ENCODE measurements at regions not wholly inside any gene's neighbourhood (a gene's known extent, or its start where the extent isn't known, plus 50 kb on each side); places are given as distances from the start of the nearest gene placed in this dataset.

- peak; percentile 53 to 68 for DNase-seq
Observed at GRCh38 chr11:70002433-70002832, 75.7 kb upstream of the ANO1 start.

DNA sequence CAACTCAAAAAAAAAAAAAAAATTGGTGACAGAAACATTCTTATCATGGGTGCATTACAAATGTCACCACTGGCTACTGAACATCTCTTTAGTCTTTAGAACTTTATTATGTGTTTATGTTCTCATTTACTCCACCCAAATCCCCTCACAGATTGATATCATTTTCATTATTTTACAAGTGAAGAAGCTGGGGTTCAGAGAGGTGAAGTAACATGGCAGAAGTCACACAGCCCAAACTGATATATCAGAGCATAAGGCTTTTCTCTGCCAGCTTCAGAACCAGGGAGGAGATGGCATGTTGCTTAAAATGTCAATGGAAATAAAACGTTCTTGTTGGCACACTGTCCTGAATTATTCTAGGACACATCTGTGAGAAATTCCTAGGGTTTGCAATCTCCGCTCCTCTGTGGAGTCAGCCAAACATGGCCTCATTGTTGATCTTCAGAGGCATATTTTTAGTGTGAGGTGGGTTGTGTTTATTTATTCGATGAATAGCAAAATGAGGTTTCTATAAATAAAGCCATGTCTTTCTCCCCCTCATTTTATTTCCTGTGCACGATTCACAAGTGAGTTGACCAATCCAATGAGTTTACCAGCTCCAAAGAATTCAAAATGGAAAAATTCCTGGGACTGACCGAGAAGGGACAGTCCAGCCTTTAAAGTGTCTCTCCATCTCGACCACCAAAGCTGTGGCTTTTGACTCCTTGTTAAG, 72.9 kb upstream of the ANO1 start:
- no peak for DNase-seq

GRCh38 chr11:70007796-70008195, 70.3 kb upstream of the ANO1 start:
- no peak for DNase-seq

DNA sequence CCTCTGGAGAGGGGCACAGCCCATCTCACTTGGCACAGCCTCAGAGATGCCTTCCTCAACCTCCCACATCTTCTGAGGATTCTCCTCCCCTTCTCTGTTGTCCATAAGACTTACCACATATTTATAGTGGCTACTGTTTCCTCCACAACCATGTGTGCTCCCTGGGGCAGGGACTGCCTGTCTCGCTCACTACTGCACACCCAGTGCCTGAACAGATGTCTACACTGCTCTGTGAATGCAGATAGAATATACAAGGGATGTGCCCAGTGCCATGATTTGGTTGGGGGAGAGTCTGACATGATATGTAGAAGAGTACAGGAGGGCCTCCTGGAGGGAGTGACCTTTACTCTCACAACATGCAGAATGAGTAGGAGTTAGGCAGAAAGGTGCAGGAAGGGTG, 67.3 kb upstream of the ANO1 start:
- no peak for DNase-seq

DNA sequence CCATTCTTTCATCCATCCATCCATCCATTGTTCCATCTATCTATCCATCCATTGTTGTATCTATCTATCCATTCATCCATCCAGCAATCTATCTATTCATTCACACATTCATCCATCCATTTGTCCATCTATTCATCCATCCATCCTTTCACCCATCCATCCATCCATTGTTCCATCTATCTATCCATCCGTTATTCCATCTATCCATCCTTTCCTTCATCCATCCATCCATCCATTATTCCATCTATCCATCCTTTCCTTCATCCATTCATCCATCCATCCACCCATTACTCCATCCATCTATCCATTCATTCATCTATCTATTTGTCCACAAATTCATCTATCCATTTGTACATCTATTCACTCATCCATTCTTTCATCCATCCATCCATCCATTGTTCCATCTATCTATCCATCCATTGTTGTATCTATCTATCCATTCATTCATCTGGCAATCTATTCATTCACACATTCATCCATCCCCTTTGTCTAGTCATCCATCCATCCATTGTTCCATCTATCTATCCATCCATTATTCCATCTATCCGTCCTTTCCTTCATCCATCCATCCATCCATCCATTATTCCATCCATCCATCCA, 65.9 kb upstream of the ANO1 start:
- no peak for DNase-seq

GRCh38 chr11:70014291-70014690, 63.8 kb upstream of the ANO1 start:
- DNase-seq: no peak

DNA sequence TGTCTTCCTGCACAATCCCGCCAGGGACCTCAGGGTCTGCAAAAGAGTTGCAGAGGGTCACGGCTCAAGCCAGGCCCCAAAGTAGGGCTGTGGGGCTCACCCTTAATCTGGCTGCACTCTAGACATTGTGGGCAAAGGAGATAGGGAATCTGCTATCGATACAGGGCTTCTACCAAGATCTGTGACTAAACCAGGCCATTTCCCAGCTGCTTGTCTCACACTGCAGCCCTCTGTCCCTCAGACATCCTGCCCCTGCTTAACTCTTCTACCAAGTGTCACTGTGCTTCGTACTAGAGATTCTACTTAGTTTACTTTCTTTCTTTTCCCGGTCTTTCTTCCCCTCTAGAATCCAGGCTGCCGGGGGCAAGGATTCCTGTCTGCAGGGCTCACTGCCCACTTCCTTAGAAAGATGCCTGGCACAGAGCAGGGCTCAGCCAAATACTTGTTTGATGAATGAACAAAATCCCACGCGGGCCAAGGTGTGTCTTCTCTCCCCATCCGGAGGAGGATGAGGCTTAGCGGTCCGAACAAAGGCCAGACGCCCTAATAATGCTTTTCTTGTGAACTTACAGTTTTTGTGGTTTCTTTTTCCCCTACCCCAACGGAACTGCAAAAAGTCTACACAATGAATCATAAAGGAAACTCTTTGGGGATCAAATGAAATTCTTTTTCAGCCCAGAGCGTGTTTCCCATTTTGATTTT, 61.3 kb upstream of the ANO1 start:
- DNase-seq: no peak

- no peak for DNase-seq
Observed at GRCh38 chr11:70018816-70019215, 59.3 kb upstream of the ANO1 start.

GRCh38 chr11:70019576-70020011, 58.5 kb upstream of the ANO1 start:
- no peak for DNase-seq

GRCh38 chr11:70020336-70021214, 57.5 kb upstream of the ANO1 start:
- DNase-seq: no peak

GRCh38 chr11:70021586-70021985, 56.5 kb upstream of the ANO1 start:
- no peak for DNase-seq

- no peak for DNase-seq
Observed at GRCh38 chr11:70024036-70024772, 53.9 kb upstream of the ANO1 start.

DNA sequence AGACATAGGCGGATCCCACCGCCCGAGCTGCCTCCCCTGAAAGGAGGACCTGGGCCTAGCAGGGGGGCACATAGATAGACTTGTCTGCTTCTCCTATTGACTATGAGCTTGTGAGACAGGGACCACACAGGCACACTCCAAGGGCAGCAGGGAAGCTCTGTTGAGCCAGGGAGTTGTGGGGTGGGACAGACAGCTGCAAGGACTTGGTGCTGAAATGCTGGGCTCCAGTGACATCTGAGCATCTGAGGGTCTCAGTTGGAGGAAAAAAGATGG, 53.4 kb upstream of the ANO1 start:
- no peak for DNase-seq

DNA sequence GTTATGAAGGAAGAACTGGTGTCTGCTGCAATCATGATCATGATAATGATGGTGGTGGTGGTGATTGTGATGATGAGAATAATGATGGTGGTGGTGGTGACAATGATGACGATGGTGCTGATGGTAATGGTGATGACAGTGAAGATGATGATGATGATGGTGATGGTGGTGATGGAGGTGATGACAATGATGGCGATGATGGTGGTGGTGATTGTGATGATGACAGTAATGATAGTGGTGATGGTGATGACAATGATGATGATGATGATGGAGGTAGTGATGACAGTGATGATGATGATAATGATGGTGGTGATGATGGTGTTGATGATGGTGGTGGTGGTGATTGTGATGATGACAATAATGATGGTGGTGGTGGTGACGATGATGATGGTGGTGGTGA, 52.8 kb upstream of the ANO1 start:
- no peak for DNase-seq

GRCh38 chr11:70026012-70026411, 52.1 kb upstream of the ANO1 start:
- no peak for DNase-seq

DNA sequence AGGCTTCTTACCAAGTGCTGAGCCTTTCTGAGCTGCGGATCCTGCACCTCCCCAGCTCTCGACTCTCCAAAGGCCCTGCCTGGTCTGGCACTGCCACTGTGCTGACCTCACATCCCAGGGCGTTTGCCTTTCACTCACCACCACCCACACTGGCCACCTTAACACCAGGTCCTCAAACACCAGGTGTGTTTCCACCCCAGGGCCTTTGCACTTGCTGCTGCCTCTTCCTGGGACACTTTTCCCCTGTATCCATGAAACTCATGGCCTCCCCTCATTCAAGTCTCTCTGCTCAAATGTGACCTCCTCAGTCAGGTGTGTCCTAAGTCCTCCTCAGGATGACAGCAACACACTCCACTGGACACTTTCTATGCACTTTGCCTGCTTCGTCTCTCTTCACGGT, 51.4 kb upstream of the ANO1 start:
- DNase-seq: no peak

DNA sequence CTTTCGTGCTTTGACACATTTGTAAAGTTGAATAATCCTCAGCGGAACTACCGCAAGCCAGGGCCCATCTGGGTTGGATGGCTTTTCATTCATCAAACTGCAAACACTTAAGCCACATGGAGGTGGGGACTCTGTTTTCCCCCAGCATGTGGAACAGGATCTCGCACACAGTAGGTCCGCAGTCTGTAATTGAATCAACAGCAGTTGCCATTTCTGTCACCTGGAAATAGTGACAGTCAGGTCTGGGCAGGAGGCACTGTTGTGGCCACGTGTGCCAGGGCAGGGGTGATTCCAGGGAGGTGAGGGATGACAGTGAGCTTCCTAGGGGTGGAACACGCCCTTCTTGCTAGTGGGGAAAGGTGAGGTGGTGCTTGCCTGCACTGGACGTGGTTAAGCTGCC, 50.7 kb upstream of the ANO1 start:
- DNase-seq: no peak

DNA sequence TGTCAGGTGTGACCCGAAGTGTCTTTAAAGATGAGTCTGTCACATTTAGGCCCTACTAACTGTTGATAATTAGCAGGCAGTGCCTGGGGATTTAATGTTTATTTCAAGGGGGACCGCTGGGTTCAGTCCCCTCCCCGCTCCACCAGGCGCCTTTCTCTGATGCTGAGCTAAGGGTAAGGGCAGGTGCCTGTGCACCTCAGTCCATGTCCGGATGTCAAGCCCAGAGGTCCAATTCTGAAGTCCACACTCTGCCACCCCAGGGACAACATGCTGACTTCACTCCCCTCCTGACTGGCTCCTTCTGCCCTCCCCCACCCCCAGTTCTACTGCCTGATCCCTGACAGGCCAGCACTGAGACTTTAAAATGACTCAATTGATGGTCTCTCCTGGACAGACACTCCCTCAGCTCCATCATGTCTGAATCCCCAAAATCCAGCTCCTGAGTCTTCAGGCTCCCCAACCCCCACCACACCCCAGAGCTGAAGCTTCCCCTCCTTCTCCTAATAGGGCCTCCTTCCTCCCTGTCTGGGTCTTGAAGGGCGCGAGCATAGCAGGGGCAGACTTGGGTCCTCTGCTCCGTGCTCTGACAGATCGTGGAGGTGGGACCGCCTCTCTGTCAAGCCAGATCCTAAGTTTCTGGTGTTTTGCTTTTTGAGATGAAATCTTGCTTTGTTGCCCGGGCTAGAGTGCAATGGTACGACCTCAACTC, 49.8 kb upstream of the ANO1 start:
- no peak for DNase-seq

Data from activated CD4-positive, alpha-beta T cell treated with anti-CD3 and anti-CD28 coated beads, Interleukin-2, amount 50 U/mL, for 48 hours (primary cell).